ENCODE measurements at regions not wholly inside any gene's neighbourhood (a gene's known extent, or its start where the extent isn't known, plus 50 kb on each side); places are given as distances from the start of the nearest gene placed in this dataset.

- ChIA-PET POLR2A (no interaction called here), CTCF (no interaction called here)
- Mint-ChIP-seq H3K36me3 (no peaks in the 10 kb centered on the region), H3K27ac (no peak overlapping the region), H3K9me3 (peaks cover 5% of the 10 kb centered on the region), H3K4me3 (no peak overlapping the region), H3K27me3 (ENCODE audit: low read depth) (no peaks in the 10 kb centered on the region), H3K4me1 (no peaks in the 10 kb centered on the region)
- no peak for TF ChIP-seq ERG (CRISPR knock-in tag; IDR thresholded peaks at IDR 0.05)
- TF ChIP-seq ZNF425 (CRISPR knock-in tag; conservative IDR thresholded peaks at IDR 0.05) = no peak
- TF ChIP-seq USF2 (CRISPR knock-in tag; IDR thresholded peaks at IDR 0.05) = no peak
- no peak for TF ChIP-seq ATF3 (CRISPR knock-in tag; conservative IDR thresholded peaks at IDR 0.05)
- no peak for TF ChIP-seq ELF4 (CRISPR knock-in tag; IDR thresholded peaks at IDR 0.05; ENCODE audit: low read depth)
- TF ChIP-seq IRF2 (CRISPR knock-in tag; IDR thresholded peaks at IDR 0.05; ENCODE audit: borderline replicate concordance, low read depth) = no peak
- no peak for TF ChIP-seq KAT7 (CRISPR knock-in tag; IDR thresholded peaks at IDR 0.05; ENCODE audit: borderline replicate concordance)
- no peak for TF ChIP-seq SMAD4 (CRISPR knock-in tag; IDR thresholded peaks at IDR 0.05)
- TF ChIP-seq ZNF263 (CRISPR knock-in tag; IDR thresholded peaks at IDR 0.05; ENCODE audit: low read depth) = no peak
- TF ChIP-seq PRRX2 (CRISPR knock-in tag; IDR thresholded peaks at IDR 0.05) = no peak
- ATAC-seq (no peak), DNase-seq (ENCODE audit: low spot score) (no peak)
Measured at GRCh38 chr5:96033116-96033515, 71.5 kb upstream of the ELL2 start.

GRCh38 chr5:96031811-96032261 lies 70.2 kb upstream of the ELL2 start:
- no peak overlapping the region for H3K4me3 Mint-ChIP-seq
- CTCF ChIA-PET = no interaction called here
- DNase-seq (ENCODE audit: low spot score) (no peak), ATAC-seq (no peak)
- POLR2A ChIA-PET = no interaction called here
- H3K36me3 Mint-ChIP-seq = no peaks in the 10 kb centered on the region
- H3K27ac Mint-ChIP-seq = no peak overlapping the region
- H3K27me3 Mint-ChIP-seq (ENCODE audit: low read depth) = no peaks in the 10 kb centered on the region
- no peaks in the 10 kb centered on the region; the same call in 1 of the 2 replicates for H3K9me3 Mint-ChIP-seq
- H3K4me1 Mint-ChIP-seq = no peaks in the 10 kb centered on the region
- TF ChIP-seq ZNF138 (CRISPR knock-in tag; conservative IDR thresholded peaks at IDR 0.05) (no peak), ETV6 (CRISPR knock-in tag; IDR thresholded peaks at IDR 0.05) (no peak), E2F1 (CRISPR knock-in tag; IDR thresholded peaks at IDR 0.05) (no peak), CDX4 (CRISPR knock-in tag; IDR thresholded peaks at IDR 0.05; ENCODE audit: borderline replicate concordance) (no peak), NFATC4 (CRISPR knock-in tag; IDR thresholded peaks at IDR 0.05) (no peak), PRDM15 (CRISPR knock-in tag; IDR thresholded peaks at IDR 0.05) (no peak), ZNF512 (CRISPR knock-in tag; IDR thresholded peaks at IDR 0.05; ENCODE audit: borderline replicate concordance) (no peak), MAX (CRISPR knock-in tag; IDR thresholded peaks at IDR 0.05) (no peak), ERG (CRISPR knock-in tag; IDR thresholded peaks at IDR 0.05) (no peak), ELF4 (CRISPR knock-in tag; IDR thresholded peaks at IDR 0.05; ENCODE audit: low read depth) (no peak)
